ENCODE measurements at regions not wholly inside any gene's neighbourhood (a gene's known extent, or its start where the extent isn't known, plus 50 kb on each side); places are given as distances from the start of the nearest gene placed in this dataset.

GRCh38 chr1:19009882-19010321 is 53.4 kb upstream of the IFFO2 start (continued):
- peak; percentile 74 for TF ChIP-seq PBX3 (IDR thresholded peaks at IDR 0.05)
- no peak for TF ChIP-seq POLR2A (IDR thresholded peaks at IDR 0.05; ENCODE audit: low read length)
- peak; percentile 92 for TF ChIP-seq MAX (IDR thresholded peaks at IDR 0.05)
- TF ChIP-seq GATA3 (IDR thresholded peaks at IDR 0.05; ENCODE audit: borderline replicate concordance): peak; percentile 96
- no peak for TF ChIP-seq RNF2 (IDR thresholded peaks at IDR 0.05; ENCODE audit: borderline replicate concordance, low read depth)
- no peak; the same call in 1 of the 2 replicates for TF ChIP-seq FOSL2 (IDR thresholded peaks at IDR 0.05)
- peak; percentile 77 for TF ChIP-seq FOSL2 (CRISPR knock-in tag; IDR thresholded peaks at IDR 0.05)
- peak; percentile 73; a peak in 2 of 5 replicates for TF ChIP-seq JUN (IDR thresholded peaks at IDR 0.05)
- no peak for TF ChIP-seq TFCP2L1 (CRISPR knock-in tag; IDR thresholded peaks at IDR 0.05)
- TF ChIP-seq ZNF302 (CRISPR knock-in tag; IDR thresholded peaks at IDR 0.05): no peak
- peak; percentile 93 for TF ChIP-seq RARB (CRISPR knock-in tag; IDR thresholded peaks at IDR 0.05)
- TF ChIP-seq HOXA7 (CRISPR knock-in tag; IDR thresholded peaks at IDR 0.05): no peak
- TF ChIP-seq KDM5A (IDR thresholded peaks at IDR 0.05): no peak
- TF ChIP-seq HEYL (CRISPR knock-in tag; IDR thresholded peaks at IDR 0.05): no peak
- no peak for TF ChIP-seq FOXS1 (CRISPR knock-in tag; IDR thresholded peaks at IDR 0.05)
- TF ChIP-seq CHD2 (IDR thresholded peaks at IDR 0.05; ENCODE audit: low read length, partially characterized antibody): no peak
- 0 out of 2 replicates have a peak, but pooled peaks have one; percentile 8 for TF ChIP-seq ZSCAN20 (CRISPR knock-in tag; IDR thresholded peaks at IDR 0.05)
- TF ChIP-seq MAZ (IDR thresholded peaks at IDR 0.05; ENCODE audit: borderline replicate concordance, low read depth, low read length): no peak
- peak; percentile 68; the same call in 1 of the 2 replicates for TF ChIP-seq ESRRA (IDR thresholded peaks at IDR 0.05; ENCODE audit: borderline replicate concordance, low read length)
- no peak for TF ChIP-seq CBX2 (IDR thresholded peaks at IDR 0.05; ENCODE audit: borderline replicate concordance, low read depth)
- TF ChIP-seq NPAS2 (CRISPR knock-in tag; IDR thresholded peaks at IDR 0.05; ENCODE audit: borderline replicate concordance): no peak
- TF ChIP-seq JUNB (IDR thresholded peaks at IDR 0.05): peak; percentile 69
- no peak for TF ChIP-seq ZFP36 (IDR thresholded peaks at IDR 0.05; ENCODE audit: borderline replicate concordance, partially characterized antibody)
- no peak; the same call in 1 of the 2 replicates for TF ChIP-seq RFX5 (IDR thresholded peaks at IDR 0.05)
- TF ChIP-seq TP53 (CRISPR knock-in tag; IDR thresholded peaks at IDR 0.05): no peak
- TF ChIP-seq NFE2L2 (conservative IDR thresholded peaks at IDR 0.05; ENCODE audit: low read length): no peak
- TF ChIP-seq EP300 (IDR thresholded peaks at IDR 0.05): peak; percentile 83 to 92; a peak in 4 of 5 replicates
- no peak for TF ChIP-seq SREBF2 (IDR thresholded peaks at IDR 0.05)
- TF ChIP-seq EHMT2 (IDR thresholded peaks at IDR 0.05; ENCODE audit: low read depth): no peak
- TF ChIP-seq CHD4 (IDR thresholded peaks at IDR 0.05; ENCODE audit: borderline replicate concordance): no peak
- TF ChIP-seq FOSB (CRISPR knock-in tag; IDR thresholded peaks at IDR 0.05): 0 out of 2 replicates have a peak, but pooled peaks have one; percentile 2

- Histone ChIP-seq H3K4me3 (no peak overlapping the region), H3K27ac (peak overlapping the region; percentile 97 to 100), H3K4me1 (peaks cover 82% of the 10 kb centered on the region), H3K9me3 (no peaks in the 10 kb centered on the region; the same call in 2 of the 3 replicates), H3K4me2 (peak overlapping the region; percentile 69)
- DNase-seq (ENCODE audit: low read depth in 1 of 2, low spot score in 1 of 2) (no peak), ATAC-seq (no peak), FAIRE-seq (no peak)
- 45% methylated on average over 17 of the region's 17 CpGs for WGBS (ENCODE audit: missing lambda C conversion rate)
- ChIA-PET POLR2A (interaction anchor here (0.6 to 1.2 kb wide), 3 partner anchors 53 to 118 kb away, joined by 3 to 4 read pairs (median 4); partner anchors contain the start of gene IFFO2), CTCF (interaction anchor here (0.7 to 4.7 kb wide), 8 partner anchors 9 to 104 kb away, joined by 3 to 37 read pairs (median 6); partner anchors contain the start of gene IFFO2)
- peak; percentile 45; the same call in 1 of the 2 replicates for TF ChIP-seq HOXB13 (CRISPR knock-in tag; IDR thresholded peaks at IDR 0.05; ENCODE audit: low read depth)
- TF ChIP-seq ZC3H11A (IDR thresholded peaks at IDR 0.05): no peak
- TF ChIP-seq EHF (CRISPR knock-in tag; IDR thresholded peaks at IDR 0.05): 0 out of 2 replicates have a peak, but pooled peaks have one; percentile 63
- no peak for TF ChIP-seq GATA3 (IDR thresholded peaks at IDR 0.05; ENCODE audit: borderline replicate concordance)
- TF ChIP-seq MAFK (IDR thresholded peaks at IDR 0.05; ENCODE audit: partially characterized antibody): no peak
- TF ChIP-seq HOXB5 (CRISPR knock-in tag; IDR thresholded peaks at IDR 0.05): peak; percentile 65; the same call in 1 of the 2 replicates
- TF ChIP-seq ATOH8 (CRISPR knock-in tag; IDR thresholded peaks at IDR 0.05; ENCODE audit: low read depth): no peak
- no peak for TF ChIP-seq RFX5 (IDR thresholded peaks at IDR 0.05)
- TF ChIP-seq ZSCAN20 (CRISPR knock-in tag; IDR thresholded peaks at IDR 0.05): no peak
Measured at GRCh38 chr1:19009126-19009881, 52.8 kb upstream of the IFFO2 start.
